ENCODE measurements at regions not wholly inside any gene's neighbourhood (a gene's known extent, or its start where the extent isn't known, plus 50 kb on each side); places are given as distances from the start of the nearest gene placed in this dataset.
"Not testable (repeated sequence)": the region's sequence is repeated elsewhere in the genome, so short reads cannot be mapped to it uniquely, and the experiment has no call there.

GRCh38 chr7:81527651-81528050 lies 242.2 kb downstream of the HGF start:
- no peak for DNase-seq

GRCh38 chr7:81526971-81527370 lies 242.9 kb downstream of the HGF start:
- DNase-seq: no peak

- DNase-seq: no peak
Measured at GRCh38 chr7:81525841-81526240, 244.0 kb downstream of the HGF start.

DNA sequence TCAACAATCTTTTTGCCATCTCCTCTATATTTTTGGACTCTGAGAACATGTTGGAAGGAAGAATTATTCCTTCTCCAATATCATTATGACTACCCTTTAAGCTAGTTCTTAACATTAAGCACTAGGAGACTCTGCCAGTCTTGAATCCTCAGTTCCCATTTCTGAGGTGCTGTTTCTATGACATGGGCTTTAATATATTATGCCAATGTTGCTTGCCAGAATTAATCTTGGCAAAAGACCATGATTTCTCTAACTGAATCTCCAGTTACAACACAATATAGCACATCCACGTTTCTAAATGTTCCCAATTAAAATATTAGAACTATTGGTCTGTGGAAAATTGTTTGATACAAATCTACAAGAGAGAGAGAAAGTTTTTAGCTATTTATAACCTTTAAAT lies 250.0 kb downstream of the HGF start:
- no peak for DNase-seq

GRCh38 chr7:81516898-81517297 lies 252.9 kb downstream of the HGF start:
- no peak for DNase-seq

DNA sequence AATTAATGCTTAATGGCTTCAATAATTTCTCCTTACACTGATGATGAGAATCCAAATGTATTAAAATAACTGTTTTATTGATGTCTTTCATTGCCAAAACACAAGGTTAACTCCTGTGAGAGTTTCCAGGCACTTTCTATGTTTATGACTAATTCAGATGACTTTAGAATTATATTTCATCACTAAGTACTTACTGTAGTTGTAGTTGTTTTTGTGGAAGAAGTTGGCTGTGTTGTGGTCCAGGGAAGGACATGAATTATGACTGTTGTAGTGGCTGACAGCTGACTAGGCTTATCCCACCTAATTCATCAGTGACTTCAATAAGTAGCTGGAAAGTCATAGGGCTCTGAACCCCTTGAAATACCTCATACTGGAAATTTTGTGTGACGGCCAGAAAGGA lies 254.8 kb downstream of the HGF start:
- DNase-seq: no peak

DNA sequence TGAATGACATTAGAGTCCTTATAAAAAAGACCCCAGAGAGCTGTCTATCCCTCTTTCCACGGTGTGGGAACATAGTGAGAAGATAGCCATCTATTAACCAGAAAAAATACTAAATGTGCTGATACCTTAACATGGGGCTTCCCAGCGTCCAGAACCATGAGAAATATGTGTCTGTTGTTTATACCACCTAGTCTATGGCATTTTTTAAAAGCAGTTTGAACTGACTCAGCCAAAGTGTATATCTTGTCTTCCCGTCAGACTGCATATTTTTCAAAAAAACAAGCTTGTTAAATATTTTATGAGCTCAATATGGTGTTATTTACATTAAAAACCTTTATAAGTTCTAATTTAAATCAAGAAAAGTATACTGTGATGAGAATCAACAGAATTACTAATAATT lies 255.3 kb downstream of the HGF start:
- DNase-seq: no peak

DNA sequence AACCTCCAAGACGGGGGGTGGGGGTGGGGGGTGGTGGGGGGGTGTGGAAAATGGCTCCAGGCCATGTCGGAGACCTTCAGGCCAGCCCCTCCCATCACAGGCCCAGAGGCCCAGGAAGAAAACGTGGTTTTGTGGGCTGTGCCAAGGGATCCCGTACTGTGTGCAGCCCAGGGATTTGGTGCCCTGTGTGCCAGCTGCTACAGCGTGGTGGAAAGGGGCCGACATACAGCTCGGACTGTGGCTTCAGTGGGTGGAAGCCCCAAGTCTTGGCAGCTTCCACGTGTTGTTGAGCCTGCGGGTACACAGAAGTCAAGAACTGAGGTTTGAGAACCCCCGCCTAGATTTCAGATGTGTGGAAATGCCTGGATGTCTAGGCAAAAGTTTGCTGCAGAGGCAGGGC lies 259.7 kb downstream of the HGF start:
- DNase-seq: no peak

- DNase-seq: no peak
Measured at GRCh38 chr7:81507221-81507620, 262.6 kb downstream of the HGF start.

GRCh38 chr7:81506609-81507008 lies 263.2 kb downstream of the HGF start:
- no peak for DNase-seq

DNA sequence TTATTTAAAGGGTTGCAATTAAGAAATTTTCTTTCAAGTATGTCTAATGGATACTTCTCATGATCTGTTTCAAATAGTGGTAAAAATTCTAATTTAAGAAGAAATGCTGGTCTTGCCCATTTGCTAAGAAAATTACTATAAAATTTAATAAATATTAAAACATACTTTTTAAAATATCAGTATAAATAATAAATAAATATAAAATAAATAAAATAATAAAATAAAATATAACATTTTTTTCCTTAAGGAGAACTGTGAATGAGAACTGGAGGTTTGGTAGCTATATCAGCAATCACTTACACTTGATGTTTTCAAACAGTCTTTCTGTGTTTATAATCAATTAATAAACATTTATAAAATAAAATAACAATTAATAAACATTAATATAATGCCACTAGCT lies 266.1 kb downstream of the HGF start:
- no peak for DNase-seq

- DNase-seq: no peak
Measured at GRCh38 chr7:81503336-81503735, 266.5 kb downstream of the HGF start.

- DNase-seq: no peak
Measured at GRCh38 chr7:81501220-81501619, 268.6 kb downstream of the HGF start.

- no peak for DNase-seq
Measured at GRCh38 chr7:81500631-81501030, 269.2 kb downstream of the HGF start.

DNA sequence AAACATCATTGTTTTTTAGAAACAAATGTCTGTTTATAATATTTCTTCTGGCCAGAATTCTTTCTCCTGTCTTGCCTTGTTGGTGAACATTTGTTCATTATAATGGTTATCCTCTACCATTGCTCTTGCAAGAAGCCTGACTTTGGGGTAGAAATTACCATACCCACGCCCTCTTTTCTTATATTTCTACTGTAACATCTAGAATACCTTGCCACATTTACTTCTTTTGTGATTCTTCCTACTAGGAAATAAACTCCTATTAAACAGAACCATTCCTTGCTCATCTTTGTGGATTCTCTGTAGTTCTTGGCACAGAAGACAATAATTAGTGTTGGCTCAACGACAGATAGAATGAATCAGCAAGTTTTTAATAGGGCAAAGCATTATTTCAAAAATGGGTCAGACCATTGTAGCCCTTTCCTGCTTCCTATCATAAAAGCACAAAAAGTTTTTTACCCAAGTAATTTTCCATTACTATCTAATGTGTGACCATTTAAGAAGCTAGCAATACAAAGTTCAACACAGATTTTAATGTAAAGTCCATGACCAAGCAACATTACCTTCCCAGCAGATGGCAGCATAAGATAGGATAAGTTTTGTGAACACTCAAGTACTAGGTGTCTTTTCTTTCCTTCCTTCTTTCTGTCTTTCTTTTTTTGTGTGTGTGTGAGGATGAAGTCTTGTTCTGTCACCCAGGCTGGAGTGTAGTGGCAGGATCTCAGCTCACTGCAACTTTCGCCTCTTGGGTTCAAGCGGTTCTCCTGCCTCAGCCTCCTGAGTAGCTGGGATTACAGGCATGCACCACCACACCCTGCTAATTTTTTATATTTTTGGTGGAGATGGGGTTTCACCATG lies 270.4 kb downstream of the HGF start:
- peak; percentile 78 for DNase-seq

- no peak for DNase-seq
Measured at GRCh38 chr7:81498176-81498575, 271.7 kb downstream of the HGF start.

DNA sequence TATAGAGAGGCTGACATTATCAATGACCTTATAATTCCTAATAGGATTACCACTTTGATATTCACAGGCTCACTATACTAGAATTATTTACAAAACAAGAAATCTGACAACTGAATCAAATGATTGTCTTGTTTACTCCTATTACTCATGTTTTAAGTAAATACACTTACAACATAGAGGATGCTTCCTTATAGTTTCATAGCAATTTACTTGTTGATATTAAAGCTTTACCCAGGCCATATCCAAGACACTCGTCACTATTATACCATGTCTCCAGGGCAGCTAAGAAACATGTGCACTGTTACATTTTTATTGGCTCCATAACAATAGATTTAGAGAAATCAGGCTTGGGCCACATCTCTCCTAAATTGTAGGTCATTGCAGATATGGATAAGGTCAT lies 276.9 kb downstream of the HGF start:
- DNase-seq: no peak

DNA sequence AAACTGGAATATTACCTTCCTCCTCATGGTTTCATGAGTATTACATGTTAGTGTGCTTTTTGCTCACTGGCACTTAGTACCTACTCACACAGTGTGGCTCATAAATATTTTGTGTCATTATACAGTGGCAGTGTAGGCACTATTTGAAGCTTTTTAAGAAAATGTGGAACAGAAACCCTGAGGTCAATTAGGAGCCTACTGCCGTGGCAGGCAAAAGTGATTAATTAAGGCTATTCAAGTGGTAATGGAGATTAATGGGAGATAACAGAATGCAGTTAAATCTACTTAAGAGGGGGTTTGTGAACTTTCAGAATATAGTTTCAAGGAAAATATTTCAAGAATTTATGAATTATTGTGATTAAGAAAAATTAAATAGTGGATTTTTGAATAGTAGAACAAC lies 277.6 kb downstream of the HGF start:
- DNase-seq: no peak

DNA sequence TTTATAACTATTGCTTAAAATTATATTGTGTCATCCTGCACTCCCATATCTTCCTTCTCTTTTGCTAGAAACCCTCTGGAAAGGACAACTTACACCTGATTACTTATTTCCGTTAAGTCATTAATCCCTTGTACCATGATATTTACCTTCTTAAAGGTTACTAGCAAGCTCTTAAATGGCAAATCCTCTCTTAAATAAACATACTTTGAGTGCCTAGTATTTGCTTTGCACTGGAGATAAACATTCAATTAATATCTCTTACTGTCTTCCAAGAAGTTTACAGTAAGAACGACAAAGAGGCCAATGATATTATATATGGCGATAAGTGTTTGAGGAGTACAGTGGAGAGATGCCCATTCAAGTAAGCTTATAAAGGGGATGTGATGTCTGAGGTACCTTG lies 278.3 kb downstream of the HGF start:
- DNase-seq: no peak

DNA sequence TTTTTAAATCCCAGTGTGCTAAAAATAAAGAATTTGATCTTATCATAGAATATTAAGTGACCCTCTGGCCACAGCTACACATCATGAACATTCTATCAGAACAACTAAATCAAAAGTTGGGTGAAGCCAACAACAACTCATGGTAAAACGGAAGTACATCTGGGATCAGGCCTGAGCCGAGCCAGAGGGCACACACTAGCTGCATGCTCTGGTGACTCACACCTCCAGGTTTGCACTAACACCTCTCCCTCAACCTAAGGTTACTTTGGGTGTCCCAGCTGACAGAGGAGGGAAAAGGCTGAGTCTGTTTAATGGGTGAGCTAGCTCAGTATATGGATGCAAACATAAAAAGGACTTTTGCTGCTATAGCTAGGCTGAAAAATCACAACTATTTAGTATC lies 281.6 kb downstream of the HGF start:
- DNase-seq: no peak

DNA sequence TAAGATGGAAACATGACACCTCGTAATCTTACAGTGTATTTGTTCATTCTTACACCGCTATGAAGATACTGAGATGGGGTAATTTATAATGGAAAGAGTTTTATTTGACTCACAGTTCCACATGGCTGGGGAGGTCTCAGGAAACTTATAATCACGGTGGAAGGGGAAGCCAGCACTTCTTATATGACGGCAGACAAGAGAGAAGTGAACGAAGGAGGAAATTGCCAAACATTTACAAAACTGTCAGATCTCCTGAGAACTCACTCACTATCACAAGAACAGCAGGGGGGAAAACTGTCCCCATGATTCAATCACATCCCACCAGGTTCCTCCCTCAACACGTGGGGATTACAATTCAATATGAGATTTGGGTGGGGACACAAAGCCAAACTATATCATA lies 282.3 kb downstream of the HGF start:
- DNase-seq: peak; percentile 42

- DNase-seq: no peak
Measured at GRCh38 chr7:81484261-81484660, 285.6 kb downstream of the HGF start.

GRCh38 chr7:81482600-81483186 lies 287.2 kb downstream of the HGF start:
- peak; percentile 47 for DNase-seq

DNA sequence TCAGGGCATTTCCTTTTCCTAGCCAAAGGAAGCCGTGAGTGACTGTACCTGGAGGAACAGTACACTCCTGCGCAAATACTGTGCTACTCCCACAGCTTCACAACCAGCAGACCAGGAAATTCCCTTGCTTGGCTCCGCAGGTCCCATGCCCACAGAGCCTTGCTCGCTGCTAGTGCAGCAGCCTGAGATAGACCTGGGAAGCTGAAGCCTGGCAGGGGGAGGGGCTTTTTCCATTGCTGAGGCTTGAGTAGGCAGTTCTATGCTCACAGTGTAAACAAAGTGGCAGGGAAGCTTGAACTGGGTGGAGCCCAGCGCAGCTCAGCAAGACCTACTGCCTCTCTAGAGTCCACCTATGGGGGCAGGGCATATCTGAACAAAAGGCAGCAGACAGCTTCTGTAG lies 291.2 kb downstream of the HGF start:
- no peak for DNase-seq

DNA sequence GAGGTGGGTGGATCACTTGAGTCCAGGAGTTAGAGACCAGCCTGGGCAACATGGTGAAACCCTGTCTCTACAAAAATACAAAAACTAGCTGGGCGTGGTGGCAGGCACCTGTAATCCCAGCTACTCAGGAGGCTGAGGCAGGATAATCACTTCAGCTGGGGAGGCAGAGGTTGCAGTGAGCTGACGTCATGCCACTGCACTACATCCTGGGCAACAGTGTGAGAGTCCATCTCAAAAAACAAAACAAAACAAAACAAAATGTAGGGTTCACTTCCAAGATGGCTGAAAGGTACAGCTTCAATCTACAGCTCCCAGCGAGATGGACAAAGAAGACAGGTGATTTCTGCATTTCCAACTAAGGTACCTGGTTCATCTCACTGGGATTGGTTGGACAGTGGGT lies 291.6 kb downstream of the HGF start:
- DNase-seq: not testable (repeated sequence)
